NCI-H2107 treated with DMSO at 0.1 percent for 48 hours (cell line): ENCODE measurements at regions not wholly inside any gene's neighbourhood (a gene's known extent, or its start where the extent isn't known, plus 50 kb on each side); places are given as distances from the start of the nearest gene placed in this dataset.

Experiments
- DNase-seq: peaks from one replicate; lab custom pipeline; 2025; ENCODE audit not compliant: unreplicated experiment; lab: John Stamatoyannopoulos, UW

DNA sequence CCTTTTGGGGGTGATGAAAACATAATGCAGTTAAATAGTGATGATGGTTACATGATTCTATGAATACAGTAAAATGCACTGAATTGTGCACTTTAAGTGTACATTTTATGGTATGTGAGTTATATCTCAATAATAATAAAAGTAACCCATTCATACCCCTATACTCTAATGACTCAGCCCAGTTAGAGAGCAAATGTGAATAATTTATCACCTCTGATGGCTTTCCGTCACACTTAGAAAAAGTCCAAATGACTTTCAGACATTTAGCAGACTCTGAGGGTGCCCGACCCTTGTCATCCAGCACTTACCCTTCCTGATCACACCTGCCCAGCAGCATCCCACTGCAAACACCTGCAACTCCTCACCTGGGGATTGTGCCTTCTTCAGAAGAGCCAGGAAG lies 148.1 kb upstream of the MAF start:
- DNase-seq: no peak

DNA sequence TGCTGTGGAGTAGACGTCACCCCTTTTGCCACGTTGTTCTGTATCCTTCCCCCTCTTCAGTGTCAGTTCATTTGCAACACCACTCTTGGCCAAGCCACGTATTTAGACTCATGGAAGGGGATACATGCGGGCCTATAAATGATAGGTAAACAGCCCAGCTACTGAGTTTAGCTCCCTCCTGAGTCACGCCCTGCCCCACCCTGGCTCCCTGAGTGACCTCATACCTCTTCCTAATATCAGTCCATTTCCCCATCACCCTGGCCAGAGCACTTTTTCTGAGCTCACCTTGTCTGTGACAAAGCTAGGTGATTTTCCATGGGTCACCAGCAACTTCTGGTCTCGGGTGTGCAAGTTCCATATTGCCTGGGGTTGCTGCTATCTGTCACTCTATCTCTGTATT lies 147.2 kb upstream of the MAF start:
- DNase-seq: no peak

DNA sequence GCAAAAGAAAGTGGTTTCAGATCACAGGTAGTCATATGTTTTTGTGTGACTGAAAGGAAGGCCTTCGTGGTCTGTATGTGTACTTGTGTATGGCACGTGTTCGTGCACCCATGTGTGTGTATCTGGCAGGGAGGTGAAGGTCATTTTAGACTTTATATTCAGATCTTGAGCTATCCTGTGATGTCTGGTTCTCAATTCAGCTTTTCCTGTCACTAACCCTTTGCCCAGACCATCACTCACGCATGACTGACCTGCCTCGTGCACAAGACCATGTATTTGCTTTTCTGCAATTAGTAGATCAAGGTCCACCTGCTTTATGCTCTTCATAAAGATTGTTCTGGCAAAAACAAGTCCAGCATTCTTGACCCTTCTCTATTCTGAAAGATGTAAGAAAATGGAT lies 139.7 kb upstream of the MAF start:
- no peak for DNase-seq

DNA sequence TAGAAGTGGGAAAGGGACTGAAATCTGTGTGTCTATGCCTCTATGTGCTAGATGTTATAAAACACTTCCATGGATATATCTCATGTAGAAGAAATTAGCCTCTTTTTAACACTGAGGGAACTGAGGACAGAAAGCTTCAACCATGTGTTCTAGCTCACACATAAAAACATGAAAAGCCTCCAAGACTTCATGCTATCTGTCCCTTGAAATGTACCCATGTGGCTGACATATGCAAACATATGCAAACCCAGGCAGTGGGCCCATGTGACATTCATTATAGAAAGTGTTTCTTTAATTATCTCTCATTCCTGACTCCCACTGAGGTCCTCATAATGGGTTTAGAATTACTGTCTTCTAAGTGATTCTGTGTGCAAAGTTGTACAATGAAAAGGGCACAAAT lies 134.7 kb upstream of the MAF start:
- no peak for DNase-seq

DNA sequence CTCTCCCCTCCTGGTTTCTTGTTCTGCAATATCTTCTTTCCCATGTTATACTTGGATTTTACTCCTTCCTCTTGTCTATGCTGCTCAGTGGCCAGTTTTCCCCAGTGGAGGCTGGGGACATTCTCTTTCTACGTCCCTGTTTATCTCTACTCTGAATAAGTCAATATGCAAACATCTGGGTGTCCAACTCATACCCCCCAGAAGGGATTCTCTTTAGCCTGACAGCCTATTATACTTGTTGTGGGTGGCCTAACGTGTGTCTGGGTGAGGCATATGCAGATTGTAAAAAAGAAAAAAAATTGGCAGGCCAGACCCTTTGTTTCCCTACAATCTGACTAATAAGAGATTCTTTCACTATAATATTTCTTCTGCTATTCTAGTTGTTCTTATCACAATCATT lies 134.2 kb upstream of the MAF start:
- DNase-seq: no peak

DNA sequence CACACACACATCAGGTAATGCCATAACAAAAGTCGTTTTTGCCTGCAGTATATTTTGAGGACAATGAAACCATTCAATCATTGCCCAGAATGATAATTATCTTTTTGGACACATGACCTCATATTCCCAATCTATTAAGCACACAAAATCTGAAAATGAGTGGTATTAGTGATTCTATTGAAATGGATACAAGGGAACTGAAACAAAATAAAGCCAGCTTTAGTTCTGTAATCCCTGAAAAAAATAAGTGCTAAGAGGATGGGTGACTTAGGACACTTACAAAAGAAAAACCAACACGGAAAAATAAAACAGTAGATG lies 128.3 kb upstream of the MAF start:
- DNase-seq: no peak

DNA sequence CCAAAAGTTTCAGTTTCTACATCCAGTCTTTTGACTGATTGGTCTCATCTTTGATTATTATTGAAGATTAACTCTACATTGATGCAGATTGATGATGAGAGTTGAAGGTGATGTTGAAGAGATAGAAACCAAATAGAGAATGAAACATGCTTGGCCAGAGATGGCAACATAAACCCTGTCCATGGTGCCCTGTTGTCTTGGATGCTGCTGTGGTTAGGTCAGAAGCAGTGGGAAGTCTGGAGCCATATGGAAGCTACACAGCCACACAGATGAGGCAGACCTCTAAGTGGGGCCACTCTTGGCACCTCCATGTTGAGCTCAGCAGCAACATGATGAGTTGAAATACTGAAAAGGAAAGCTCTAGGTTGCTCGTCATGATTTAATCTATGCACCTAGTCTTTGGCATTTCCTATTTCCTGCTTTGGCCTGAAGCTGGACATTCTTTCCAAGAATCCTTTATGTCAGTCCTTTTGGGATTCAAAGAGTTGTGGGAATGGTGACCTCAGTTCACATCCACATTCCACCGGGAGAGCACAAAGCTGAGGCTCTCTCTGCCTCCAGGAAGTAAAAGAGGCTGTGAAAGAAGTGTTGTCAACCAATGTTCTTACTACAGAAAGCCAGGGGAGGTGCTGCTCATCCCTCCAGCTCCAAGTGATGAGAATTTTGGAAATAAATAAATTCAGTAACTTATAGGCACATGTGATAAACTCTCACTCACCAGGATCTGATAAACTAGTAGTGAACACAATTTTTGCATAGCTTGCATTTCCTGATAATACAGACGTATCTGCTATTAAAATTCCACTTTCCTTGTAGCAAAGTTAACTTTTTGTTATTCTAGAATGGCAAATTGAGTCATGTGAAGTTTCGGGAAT lies 127.7 kb upstream of the MAF start:
- DNase-seq: no peak

DNA sequence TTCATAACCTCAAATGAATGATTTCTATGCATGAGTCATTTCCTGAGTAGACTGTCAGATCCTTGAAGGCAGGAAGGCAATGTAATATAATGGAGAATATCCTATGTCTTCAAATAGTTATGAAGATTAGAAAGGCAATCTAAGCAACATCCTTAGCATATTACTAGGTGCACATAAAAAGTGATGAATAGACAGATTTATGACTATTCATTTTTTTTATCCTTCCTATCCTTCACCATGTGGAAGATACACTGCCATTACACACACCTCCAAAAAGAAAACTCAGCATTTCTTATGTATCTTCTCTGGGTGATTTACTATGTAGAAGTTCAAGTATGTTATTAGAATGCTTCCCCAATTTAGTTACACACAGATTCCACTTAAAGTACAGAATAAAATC lies 126.4 kb upstream of the MAF start:
- no peak for DNase-seq

DNA sequence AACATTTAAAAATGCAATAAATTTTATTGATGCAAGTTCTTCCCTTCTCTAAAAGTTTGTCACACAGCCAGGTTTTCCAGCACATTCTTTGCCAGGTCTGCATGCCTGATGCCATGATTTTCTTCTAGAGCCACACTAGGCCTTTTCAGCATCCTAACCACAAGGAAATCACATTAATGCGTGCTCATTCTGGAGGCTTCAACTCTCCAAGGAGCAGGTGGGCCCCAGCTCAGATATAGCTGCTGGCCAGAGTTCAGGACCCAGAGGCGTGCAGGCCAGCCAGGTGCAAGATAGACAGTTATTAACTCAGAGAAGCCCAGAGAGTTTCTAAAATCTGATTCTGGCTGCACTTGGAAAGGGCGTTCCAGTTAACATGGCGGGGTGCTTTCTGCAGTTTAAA lies 124.5 kb upstream of the MAF start:
- DNase-seq: no peak

DNA sequence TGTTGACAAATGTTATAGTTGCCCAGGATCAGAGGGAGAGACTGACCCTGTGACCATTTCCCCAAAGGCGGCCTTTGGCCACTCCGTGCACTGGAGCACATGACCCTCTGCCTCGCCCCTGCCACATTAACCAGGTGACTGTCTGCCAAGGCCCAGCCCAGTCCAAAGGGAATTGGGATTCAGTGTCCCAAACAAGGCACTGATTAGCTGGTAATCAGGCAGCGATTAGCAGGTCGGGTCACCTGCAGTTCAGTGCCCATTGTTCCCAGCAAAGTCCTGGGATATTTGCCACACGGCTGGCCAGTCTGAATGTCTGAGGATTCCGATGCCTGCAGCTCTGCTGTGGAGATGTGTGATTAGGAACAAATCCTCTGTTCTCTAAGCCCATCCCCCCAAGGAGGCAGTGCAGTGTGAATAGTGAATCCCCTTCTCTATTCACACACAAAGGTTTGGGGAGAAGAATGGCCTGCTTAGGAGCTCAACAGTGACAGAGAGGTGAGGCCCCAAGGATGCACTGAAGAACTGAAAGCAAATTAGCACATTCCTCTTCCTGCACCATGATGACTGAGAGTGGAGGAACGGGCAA lies 123.1 kb upstream of the MAF start:
- no peak for DNase-seq

DNA sequence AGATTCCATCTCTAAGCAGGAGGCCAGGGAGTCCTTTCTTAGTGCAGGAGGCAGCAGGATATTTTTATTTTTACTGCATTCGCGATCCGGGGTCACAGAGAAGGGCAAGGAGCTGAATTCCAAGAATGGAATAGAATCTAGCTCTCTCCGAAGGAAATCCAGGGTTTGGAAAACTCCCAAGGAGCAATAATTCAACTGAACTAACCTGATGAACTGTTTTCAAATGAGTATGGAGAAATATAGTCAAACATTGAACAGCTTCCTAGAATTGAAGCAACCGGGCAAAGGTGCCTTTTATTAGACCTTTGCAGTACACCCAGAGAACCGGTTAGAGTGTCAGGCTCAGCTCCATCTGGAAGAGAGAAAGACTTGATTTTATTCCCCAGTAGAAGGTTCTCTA lies 120.7 kb upstream of the MAF start:
- DNase-seq: no peak

DNA sequence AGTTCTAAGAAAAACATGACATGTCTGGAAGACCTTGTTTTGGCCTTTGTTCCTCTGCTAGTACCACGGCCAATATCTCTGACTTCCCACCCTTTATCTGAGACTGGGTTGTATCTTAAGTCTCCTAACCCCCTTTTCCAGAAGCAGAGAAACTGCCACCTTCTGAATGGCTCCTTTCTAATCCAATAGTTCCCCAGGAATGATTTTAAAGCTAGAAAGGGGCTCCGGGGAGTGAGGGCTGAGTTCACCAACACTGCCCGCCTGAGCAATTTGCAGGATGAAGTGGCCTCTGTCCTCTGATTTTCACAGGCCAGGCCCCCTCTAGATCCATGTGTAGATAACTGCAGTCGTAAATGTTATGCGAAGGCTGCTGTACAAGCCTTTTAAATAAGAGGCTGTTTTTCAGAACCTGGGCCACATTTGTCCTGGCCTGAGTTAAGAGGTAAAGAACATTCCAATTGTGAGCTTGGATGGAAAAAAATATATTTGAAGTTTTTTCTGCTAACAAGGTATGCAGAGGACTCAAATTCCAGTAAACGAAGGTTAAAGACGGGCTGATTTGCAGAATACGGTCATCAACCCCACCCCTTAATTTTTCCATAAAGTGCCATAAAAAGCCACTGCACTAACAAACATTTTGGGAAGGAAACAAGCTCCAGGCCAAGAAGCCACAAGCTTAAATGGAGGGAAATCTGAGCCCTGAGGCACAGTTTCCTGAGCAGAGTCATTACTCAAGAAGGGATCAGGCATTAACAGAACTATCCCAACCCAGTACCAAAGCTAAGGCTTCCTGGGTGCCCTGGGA lies 117.0 kb upstream of the MAF start:
- DNase-seq: no peak

DNA sequence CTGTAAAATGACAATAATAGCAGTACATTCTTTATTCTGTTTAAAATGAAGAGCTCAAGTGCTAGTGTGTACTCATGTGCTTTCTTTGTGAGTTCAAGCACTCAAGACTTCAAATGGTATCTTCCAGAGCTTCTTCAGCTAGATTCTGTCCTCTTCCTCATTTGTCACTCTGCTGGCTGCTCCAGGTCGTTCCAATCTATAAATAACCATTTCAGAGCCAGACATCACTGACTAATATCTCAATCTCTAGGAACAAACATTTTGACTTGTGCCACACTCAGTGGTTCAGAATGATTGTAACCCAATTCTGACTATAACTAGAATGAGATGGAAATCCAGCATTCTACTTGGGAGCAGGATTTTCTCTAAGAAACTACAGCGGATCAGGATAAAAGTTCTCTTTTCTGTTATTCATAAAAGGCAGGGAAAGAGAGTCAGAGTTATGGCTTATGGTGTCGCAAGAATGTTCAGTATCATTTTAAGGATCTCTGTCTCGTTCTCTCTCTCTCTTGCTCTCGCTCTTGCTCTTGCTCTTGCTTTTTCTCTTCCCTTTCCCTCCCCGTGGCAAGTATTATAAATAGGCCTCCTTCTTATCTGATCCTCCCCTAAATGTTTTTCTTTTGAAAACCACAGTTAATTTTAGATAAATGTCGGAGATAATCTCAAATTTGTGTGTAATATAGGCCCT lies 116.3 kb upstream of the MAF start:
- DNase-seq: no peak

DNA sequence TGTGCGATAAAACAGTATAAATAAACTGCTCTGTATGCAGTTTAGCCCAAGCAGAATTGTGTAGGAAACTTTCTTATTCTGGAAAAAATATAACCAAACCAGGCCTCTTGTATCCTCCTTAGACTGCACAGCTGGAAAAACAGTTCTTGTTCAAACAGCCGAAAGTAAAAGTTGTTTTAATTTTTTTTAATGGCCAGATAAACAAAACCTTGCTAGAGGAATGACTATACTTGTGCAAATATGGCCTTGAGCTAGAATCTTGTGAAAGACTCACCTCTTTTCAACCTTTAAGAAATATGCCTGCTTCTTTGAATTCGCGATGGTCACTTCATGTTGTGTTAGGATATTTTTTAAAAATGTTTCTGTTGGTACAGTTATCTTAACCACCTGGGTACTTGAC lies 114.5 kb upstream of the MAF start:
- no peak for DNase-seq

DNA sequence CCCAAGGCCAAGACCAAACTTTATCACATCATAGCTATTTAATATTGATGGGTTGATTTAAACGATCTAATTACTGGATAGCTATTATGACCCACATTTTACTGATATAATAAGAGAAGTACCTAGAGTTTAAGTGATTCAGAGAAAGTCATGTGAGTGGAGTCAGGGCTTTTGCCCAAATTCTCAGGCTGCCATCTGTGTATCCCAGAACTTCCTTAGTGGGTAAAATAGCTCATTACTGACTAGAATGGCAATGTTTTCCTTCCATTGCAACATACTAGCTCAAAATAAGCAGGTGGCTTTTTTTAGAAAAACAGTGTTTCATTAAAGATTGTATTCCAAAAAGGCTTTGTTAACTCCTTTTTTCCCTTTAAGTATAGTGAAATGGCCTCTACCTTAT lies 113.9 kb upstream of the MAF start:
- no peak for DNase-seq

DNA sequence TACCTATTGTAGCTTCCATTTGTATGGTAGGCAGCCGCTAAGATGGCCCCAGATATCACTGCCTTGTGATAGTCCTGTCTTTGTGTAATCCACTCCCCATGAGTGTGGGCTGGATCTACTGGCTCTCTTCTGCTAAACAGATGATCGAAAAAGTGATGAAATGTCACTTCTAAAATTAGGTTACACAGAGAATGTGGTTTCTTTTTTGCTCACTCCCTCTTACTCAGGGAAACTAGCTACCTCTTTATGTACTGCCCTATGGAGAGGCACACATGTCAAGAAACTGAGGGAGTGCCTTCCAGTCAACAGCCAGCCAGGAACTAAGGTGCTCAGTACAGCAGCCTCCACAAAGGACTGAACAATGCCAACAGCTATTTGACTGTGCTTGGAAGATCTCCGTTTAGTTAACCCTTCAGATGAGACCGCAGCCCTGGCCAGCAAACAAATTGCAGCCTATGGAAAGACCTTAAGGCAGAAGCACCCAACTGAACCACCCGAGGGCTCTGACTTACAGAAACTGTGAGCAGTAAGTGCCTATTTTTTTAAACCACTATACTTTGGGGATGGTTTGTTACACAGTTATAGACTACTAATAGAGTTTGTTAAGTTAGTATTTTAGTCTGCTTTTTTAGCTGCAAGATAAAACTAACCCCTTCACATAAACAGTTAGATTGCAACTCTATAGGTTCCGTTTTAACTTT lies 113.2 kb upstream of the MAF start:
- no peak for DNase-seq

DNA sequence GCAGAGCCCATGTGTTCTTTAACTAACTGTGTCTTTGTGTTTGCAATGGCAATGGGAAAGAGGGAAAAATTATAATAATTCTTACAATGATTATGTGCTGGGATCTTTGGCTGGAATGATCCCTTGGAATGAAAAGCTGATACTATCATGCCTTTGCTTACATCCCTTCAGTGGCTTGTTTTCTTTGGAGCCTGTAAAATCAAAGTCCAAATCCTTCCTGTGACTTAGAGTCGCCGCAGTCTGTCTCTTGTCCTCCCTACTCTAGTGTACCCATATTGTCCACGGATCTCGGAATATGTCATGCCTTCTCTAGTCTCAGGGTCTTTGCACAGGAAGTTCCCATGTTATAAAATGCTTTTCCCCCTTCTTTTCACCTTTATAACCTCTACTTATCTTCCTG lies 111.7 kb upstream of the MAF start:
- no peak for DNase-seq

DNA sequence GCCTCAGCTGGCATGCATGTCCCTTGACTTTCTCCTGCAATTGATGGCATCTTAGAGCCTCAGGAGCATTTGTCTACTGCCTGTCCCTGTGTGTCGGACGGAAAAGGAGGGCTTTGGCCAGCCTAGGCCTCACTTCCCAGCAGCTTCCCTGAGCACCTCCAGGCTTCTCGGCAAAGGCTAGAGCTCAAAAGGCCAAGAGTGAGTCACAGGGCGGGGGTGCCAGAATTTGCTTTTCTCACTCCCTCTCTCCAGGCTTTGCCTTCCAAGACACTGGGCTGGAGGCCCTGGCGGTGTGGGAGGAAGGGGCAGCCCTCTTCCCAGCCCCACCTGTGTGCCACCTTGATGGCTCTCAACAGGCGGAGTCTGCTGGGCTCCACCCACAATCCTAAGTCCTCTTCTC lies 107.3 kb upstream of the MAF start:
- DNase-seq: no peak

DNA sequence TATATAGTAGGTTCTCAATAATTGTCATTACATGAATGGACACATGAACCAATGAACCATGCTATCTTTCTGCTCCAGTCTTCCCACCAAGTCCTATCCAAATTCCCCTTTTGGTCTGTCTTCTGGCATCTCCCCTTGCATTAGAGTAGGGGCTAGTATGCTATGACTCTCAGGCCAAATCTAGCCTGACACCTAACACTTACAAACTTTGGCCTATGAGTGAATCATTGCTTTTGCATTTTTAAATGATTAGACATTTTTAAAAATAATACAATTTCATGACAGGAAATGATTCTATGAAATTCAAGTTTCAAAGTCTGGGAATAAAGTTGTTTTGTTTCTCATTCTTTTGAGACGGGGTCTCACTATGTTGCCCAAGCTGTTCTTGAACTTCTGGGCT lies 102.5 kb upstream of the MAF start:
- DNase-seq: no peak

DNA sequence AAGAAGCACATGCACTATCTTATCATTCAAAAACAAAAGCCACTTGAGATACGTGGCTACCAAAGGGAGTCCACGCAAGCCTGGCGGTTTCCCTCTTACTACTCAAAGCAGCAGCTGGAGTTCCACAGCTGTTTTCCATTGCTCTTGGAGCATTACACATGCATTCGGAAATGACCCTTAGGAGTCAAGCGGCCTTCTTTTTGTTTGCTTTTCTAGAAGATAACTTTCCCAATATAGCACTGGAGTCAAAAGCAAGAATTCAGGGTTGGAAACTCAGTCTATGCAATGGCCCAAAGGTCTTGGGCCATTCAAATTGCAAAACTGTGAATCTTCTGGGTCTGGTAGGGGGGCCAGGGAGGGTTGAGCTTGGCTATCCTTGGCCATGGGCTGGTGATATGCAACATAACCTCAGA lies 97.8 kb upstream of the MAF start:
- no peak for DNase-seq

DNA sequence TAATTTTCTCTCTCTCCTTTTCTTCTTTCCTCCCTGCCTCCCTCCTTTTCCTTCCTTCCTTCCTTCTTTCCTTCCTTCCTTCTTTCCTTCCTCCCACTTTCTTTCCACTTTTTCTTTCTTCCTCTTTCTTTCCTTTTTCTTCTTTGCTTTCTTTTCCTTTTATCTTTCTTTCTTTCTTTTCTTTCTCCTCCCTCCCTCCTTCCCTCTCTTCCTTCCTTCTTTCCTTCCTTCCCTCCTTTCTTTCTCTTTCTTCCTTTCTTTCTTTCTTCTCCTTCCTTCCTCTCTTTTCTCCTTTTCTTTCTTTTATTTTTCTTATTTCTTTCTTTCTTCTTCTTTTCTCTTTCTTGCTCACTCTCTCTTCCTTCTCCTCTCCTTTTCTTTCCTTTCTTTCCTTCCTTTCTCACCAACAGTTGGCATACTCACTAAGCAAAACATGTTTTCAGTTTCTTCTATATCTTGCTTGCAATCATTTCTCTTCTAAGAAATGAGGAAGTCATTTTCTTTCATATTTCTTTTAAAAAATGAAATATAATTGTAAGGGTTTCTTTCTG lies 97.1 kb upstream of the MAF start:
- no peak for DNase-seq
